ENCODE measurements at regions not wholly inside any gene's neighbourhood (a gene's known extent, or its start where the extent isn't known, plus 50 kb on each side); places are given as distances from the start of the nearest gene placed in this dataset.

GRCh38 chr14:103281496-103282231, 52.4 kb upstream of the EIF5 start:
- Histone ChIP-seq H3K9ac (ENCODE audit: insufficient read depth, low read depth, low read length) (peak overlapping the region; percentile 8; the same call in 1 of the 2 replicates), H3K4me3 (replicated peaks in 1 of 3; ENCODE audit: insufficient read depth in 1 of 3, low read depth in 2 of 3, low read length in 3 of 3) (no peak overlapping the region), H3K27ac (ENCODE audit: extremely low read length, insufficient read depth, low read length) (no peak overlapping the region), H3K79me2 (ENCODE audit: insufficient read depth, low read length) (no peaks in the 10 kb centered on the region), H2AFZ (ENCODE audit: low read length) (no peak overlapping the region), H3K9me3 (ENCODE audit: low read length) (no peaks in the 10 kb centered on the region), H3K4me1 (ENCODE audit: insufficient read depth, low read length) (peaks cover 29% of the 10 kb centered on the region), H3K4me2 (ENCODE audit: low read depth, low read length) (no peak overlapping the region), H3K27me3 (ENCODE audit: control insufficient read depth in 1 of 2, insufficient read depth in 2 of 2, low read length in 2 of 2) (peaks cover 1 to 3% of the 10 kb centered on the region in 2 experiments; a peak in 2 of 5 replicates), H4K20me1 (ENCODE audit: insufficient read depth, low read length) (no peaks in the 10 kb centered on the region), H3K36me3 (replicated peaks in 1 of 2; ENCODE audit: control insufficient read depth in 1 of 2, insufficient read depth in 2 of 2, low read length in 2 of 2) (no peaks in the 10 kb centered on the region)
- peak; percentile 86 for ATAC-seq
- FAIRE-seq = peak; percentile 12
- CTCF ChIA-PET (ENCODE audit: low intra/inter-chr PET ratio, low total read pairs) = interaction anchor here (1.1 kb wide), 1 partner anchor 155 kb away, joined by 4 read pairs; no protein-coding TSS in a partner anchor
- DNase-seq (ENCODE audit: low spot score) = peak; percentile 49
- in situ Hi-C loops (cut with HindIII; ENCODE audit: extremely low pct_ligation_motif_present, low pct_unique_long_range_greater_than_20kb) (no loop called here), intact Hi-C loops (cut with micrococcal nuclease; ENCODE audit: unreplicated experiment) (no loop called here)
- WGBS (ENCODE audit: low lambda C conversion rate) = 44% methylated on average over 6 of the region's 11 CpGs
- POLR2A ChIA-PET = interaction anchor here (2.1 kb wide), 1 partner anchor 36 kb away, joined by 6 read pairs; no protein-coding TSS in a partner anchor
- BruUV-seq (replicated peaks) = no TSS peak
- TF ChIP-seq ZSCAN9 (CRISPR knock-in tag; IDR thresholded peaks at IDR 0.05; ENCODE audit: borderline replicate concordance) (no peak), ZNF850 (CRISPR knock-in tag; conservative IDR thresholded peaks at IDR 0.05) (no peak), PITX1 (CRISPR knock-in tag; IDR thresholded peaks at IDR 0.05) (no peak), NR0B2 (CRISPR knock-in tag; IDR thresholded peaks at IDR 0.05) (no peak), SALL1 (CRISPR knock-in tag; IDR thresholded peaks at IDR 0.05) (0 out of 2 replicates have a peak, but pooled peaks have one; percentile 19), ZNF788 (CRISPR knock-in tag; IDR thresholded peaks at IDR 0.05; ENCODE audit: borderline replicate concordance) (no peak), ZNF740 (CRISPR knock-in tag; IDR thresholded peaks at IDR 0.05) (peak; percentile 88), ZNF607 (CRISPR knock-in tag; IDR thresholded peaks at IDR 0.05; ENCODE audit: borderline replicate concordance) (no peak), ZNF782 (CRISPR knock-in tag; IDR thresholded peaks at IDR 0.05; ENCODE audit: borderline replicate concordance) (no peak), FOXK2 (IDR thresholded peaks at IDR 0.05) (no peak), HDAC6 (IDR thresholded peaks at IDR 0.05; ENCODE audit: low read depth, low read length) (no peak), RAD21 (CRISPR knock-in tag; IDR thresholded peaks at IDR 0.05) (peak; percentile 48; the same call in 1 of the 2 replicates), MXD4 (CRISPR knock-in tag; IDR thresholded peaks at IDR 0.05) (no peak), AFF4 (CRISPR knock-in tag; IDR thresholded peaks at IDR 0.05) (no peak), ZNF329 (CRISPR knock-in tag; IDR thresholded peaks at IDR 0.05; ENCODE audit: low read depth) (0 out of 2 replicates have a peak, but pooled peaks have one; percentile 29), YY1 (IDR thresholded peaks at IDR 0.05; ENCODE audit: insufficient read depth, insufficient replicate concordance, low read depth, low read length) (no peak), STAG1 (CRISPR knock-in tag; IDR thresholded peaks at IDR 0.05) (peak; percentile 76), ADNP (CRISPR knock-in tag; IDR thresholded peaks at IDR 0.05) (no peak), ZNF713 (CRISPR knock-in tag; IDR thresholded peaks at IDR 0.05) (0 out of 2 replicates have a peak, but pooled peaks have one; percentile 34), ZNF615 (CRISPR knock-in tag; IDR thresholded peaks at IDR 0.05; ENCODE audit: borderline replicate concordance) (no peak)

Measured in HepG2 (cell line).